ENCODE measurements at regions not wholly inside any gene's neighbourhood (a gene's known extent, or its start where the extent isn't known, plus 50 kb on each side); places are given as distances from the start of the nearest gene placed in this dataset.

DNA sequence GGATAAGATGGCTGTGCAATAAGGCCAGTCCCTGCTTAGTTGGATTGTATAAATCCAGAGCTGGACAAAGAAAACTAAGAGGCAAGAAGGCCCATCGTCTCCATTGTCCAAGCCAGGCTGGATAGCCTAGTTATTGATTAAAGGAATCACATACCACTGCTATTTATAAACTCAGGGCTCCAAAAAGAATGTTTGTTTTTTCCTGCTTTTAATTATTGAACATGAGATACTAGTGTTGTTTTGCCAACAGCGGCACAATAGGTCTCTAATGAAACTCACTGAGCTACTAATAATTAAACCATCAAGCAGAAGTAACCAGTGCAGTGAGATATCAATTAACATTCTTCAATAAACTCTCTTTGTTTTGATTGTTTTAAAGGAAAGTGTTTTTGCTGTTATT, 259.7 kb downstream of the INSC start:
- DNase-seq (ENCODE audit: low read depth in 4 of 4, low spot score in 3 of 4): peak in 1 of 4 donors; percentile 2

DNA sequence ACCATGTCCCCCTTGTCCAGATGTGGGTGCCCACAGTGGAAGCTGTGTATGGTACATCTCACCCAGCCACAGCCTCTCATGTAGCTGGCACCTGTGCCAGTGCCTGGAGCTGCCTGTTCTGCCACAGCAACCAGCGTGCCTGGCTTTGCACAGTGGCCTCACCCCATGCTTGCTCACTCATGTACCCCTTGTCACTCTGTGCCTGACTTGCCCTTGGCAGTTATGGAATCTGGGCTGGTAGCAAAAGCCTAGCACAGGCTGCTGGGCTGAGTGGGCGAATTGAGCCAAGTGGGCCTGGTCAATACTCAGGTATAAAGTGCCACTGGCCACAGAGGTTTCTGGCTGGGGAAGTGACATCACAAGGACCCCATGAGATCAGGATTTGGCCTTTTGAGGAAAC, 264.2 kb downstream of the INSC start:
- no peak for DNase-seq (ENCODE audit: low read depth in 4 of 4, low spot score in 3 of 4)

DNA sequence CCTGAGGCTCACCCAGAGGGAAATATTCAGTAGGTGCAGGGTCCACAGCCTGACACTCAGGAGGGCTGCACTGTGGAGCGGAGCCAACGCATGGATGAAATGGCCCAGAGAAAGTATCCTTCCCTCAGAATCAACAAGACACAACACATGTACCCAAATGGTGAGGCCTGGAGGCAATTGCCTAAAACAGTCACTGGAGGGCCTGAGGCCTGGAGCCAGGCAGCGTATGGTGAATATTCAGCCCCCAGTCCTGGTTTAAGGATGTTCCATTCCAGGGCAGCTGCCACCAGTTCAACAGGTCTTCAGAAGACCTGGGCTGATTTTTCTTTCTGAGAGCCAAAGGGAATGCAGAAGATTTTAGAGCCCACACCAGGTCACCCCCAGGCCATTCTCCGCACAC, 264.8 kb downstream of the INSC start:
- no peak for DNase-seq (ENCODE audit: low read depth in 4 of 4, low spot score in 3 of 4)

DNA sequence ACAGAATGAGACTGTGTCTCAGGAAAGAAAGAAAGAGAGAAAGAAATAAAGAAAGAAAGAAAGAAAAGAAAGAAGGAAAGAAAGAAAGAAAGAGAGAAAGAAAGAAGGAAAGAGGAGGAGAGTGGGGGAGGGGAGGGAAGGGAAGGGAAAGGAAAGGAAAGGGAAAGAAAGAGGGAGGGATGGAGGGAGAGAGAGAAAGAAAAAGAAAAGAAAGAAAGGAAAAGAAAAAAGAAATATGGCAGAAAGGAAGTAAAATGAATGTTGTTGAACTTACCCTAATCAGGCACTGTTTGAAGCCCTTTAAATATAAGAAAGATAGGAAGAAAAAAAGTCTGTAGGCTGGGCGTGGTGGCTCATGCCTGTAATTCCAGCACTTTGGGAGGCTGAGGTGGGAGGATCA, 276.1 kb downstream of the INSC start:
- no peak for DNase-seq (ENCODE audit: low read depth in 4 of 4, low spot score in 3 of 4)

DNA sequence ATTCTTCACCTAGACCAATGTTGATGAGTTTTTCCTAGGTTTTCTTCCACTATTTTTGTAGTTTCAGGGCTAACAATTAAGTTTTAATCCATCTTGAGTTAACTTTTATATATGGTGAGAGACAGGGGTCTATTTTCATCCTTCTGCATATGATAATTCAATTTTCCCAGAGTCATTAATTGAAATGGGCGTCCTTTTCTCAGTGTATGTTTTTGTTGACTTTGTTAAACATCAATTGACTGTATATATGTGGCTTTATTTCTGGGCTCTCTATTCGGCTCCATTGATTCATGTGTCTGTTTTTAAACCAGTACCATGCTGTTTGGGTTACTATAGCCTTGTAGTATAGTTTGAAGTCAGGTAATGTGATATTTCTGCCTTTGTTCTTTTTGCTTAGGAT, 282.1 kb downstream of the INSC start:
- DNase-seq (ENCODE audit: low read depth in 4 of 4, low spot score in 3 of 4): no peak

DNA sequence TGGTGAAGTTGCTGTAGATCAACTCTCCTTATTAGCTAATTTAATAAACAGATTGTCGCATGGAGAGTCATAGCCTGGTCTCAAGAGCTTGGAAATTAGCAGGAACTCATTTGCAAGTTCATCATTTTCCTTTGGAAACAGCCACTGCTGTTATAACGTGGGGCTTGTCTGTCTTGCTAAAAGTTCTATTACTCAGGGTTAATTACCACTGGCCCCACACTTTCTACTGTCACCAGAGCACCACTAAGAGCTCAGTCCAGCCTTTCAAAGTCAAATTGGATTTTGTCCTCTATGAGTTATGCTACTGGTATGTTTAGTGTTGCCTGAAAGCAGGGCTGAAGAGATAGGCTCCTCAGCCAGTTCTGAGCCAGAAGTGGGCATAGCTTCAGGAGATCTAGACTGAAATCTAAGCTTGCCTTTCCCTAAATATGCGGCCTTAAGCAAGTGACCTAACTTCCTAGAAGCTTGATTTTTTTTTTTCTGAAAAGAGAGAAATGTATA, 292.2 kb downstream of the INSC start:
- DNase-seq (ENCODE audit: low read depth in 4 of 4, low spot score in 3 of 4): no peak

DNA sequence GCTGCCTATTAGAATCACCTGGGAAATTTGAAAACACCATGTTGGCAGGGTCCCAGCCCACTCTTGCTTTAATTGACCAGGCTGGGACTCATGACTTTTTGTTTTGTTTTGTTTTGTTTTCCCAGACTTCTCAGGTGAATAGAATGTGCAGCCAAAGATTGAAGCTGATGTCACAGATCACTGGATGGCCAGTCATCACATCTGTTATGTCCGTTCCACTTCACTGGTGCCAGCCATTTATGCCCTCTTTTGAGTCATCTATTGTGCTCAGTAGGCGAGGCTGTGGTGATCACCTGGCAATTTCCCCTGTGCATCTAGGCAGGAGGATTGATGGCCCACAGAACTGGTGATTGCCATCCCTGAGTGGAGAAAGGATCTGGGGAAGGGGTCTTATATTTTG, 297.3 kb downstream of the INSC start:
- DNase-seq (ENCODE audit: low read depth in 4 of 4, low spot score in 3 of 4): no peak

DNA sequence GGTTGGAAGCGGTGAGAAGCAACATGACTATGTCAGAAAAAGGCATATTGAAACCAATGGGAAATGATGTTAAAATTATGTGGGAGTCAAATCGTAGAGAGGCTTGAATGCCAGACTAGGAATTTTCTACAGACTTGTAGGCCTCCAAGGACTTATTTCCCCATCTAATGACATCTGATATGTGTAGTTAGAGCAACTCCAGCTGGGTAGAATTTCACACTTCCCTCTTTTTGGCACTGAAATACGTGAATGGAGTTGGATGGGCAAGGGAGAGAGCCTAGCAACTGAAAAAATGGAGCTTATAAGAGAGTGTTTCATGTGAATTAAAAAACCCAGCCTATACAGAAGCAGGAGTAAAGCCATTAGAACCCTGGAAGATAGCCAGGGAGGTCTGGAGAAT, 304.2 kb downstream of the INSC start:
- no peak for DNase-seq (ENCODE audit: low read depth in 4 of 4, low spot score in 3 of 4)

DNA sequence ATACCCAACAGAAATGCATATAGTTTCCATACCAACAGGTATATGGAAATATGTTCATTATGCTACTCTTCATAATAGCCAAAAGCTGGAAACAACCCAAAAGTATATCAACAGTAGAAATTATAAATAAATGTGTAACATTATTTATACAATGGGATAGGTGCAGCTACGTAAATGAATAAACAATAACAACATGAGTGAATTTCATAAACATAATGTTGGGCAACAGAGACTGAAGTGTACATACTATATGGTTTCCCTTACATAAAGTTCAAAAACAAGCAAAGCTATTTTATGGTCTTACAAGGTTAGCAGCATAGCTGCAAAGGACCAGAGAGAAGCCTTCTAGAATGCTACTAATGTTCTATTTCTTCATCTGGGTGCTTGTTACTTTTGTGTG, 305.0 kb downstream of the INSC start:
- DNase-seq (ENCODE audit: low read depth in 4 of 4, low spot score in 3 of 4): no peak

DNA sequence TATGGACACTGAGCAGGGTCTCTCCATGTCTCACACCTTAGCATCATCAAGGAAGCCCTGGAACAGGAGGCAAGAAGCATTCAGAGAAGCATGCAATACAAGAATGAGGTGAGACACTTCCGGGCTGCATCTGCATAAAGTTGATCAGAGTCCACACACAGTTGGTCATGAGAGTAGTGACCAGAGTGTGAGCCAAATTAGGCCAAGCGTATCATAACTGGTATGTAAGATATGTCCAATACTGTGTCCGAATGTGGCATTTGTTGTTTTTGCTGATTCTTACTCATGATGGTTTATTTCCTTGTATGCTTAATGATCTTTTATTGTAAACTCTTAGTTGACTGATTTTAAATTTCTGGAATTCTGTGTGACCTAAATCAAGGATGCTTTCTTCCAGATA, 315.7 kb downstream of the INSC start:
- no peak for DNase-seq (ENCODE audit: low read depth in 4 of 4, low spot score in 3 of 4)

DNA sequence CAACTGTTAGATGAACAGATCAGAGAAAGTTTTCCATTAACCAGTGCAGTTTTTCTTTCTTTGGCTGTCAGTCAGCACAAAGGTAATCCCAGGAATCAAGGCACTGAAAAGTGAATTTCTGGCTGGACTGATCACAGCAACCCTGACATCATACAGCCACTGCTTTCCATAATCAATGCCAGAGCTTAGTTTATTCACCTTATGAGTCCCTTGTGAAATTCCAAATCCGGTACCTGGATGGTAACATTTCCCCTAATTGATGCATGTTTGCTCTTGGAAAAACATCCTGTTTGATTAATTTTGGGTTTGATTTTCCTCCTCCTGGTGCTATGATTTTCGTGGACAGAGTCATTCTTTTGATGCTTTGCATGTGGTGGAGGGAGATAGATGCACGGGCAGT, 319.8 kb downstream of the INSC start:
- no peak for DNase-seq (ENCODE audit: low read depth in 4 of 4, low spot score in 3 of 4)

DNA sequence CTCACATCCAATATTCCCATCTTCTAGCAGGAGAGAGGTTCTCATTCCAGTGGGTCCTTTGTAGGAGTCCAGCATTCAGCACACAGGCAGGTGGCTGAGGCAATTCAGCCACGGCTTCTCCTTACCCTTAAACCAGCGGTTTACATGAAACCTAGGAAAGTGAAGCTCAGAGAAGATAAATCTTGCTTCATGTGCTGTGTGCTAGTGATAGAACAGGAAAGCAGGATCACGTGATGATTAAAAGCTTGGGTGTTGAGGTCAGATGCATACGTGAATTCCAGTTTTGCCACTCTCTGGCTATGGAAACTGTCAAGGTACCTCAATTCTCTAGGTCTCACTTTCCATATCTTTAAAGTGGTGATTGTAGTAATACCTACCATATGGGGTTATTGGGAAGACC, 331.6 kb downstream of the INSC start:
- no peak for DNase-seq (ENCODE audit: low read depth in 4 of 4, low spot score in 3 of 4)

DNA sequence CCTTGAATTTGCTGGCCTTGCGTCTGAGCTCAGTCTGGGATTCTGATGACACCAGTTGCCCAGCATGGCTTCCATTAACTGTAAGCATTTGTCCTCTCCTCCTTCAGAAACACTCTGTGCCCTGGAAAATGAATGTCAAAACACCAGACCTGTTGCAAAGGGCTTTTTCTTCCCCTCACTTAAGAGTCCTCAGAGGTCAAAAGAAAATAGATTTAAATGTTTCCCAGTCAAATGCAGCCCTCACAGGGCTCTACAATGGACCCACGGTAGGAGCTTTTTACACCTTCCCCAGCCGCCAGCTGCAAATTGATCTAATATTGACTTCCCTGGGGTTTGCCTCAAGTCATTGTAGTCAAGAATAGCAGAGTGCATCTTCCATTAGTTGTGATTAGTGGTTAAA, 332.2 kb downstream of the INSC start:
- no peak for DNase-seq (ENCODE audit: low read depth in 4 of 4, low spot score in 3 of 4)

DNA sequence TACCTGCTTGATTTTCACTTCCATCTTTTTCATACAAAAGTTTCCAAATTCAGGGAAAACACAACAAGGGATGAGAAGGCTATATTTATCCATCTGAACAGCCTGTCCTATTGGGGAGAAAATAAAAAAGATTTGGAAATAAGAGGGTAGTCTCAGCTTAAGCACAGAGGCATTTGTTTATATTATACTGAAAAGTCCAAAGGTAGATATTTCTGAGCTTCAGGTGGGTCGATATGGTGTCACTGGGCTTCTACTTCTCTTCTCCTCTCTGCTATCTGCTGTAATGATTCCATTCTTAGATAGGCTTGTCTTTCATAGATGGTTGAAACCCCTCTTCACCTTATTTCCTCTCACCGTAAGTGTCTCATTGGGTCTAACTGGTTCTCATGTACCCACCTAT, 337.0 kb downstream of the INSC start:
- DNase-seq (ENCODE audit: low read depth in 4 of 4, low spot score in 3 of 4): no peak

DNA sequence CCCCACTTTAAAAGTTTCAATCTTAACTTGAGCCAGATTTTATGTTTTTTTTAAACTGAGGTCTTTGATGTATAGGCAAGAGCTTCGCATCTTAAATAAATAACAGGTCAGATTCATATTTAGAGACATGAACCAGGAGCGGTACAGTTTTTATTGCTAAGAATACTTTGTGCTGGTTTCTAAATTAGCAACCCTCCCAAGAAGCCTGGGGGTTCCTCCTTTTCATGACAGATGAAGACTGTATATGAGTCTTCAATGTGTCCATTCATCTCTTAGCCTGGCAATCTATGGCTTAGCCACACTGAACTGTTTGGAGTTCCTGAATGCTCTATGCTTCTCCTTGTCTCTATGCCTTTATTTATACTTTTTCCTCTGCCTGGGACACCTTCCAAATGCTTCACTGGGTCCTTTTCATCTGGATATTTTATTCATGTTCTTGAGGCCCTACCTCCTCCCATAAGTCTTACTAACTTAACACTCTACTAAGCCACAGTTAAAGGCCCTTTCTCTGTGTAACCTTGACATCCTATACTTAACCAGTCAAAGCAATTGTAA, 338.6 kb downstream of the INSC start:
- no peak for DNase-seq (ENCODE audit: low read depth in 4 of 4, low spot score in 3 of 4)

DNA sequence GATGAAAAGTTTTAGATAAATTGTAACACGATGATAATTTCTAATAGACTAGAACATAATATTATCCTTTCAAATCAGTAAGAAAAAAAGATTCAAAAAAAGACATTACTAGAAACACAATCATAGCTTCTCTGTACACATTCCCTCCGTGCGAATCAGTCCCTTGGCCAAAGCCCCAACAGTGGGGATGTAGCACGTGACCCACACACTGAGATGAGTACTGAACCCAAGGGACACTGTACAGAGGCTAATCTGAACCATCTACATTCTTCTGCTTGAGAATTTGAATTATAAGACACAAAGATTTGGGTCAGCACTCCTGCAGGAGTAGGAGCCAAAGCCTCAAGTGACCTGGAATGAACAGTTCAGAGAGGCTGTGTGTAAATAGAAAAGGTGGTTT, 353.7 kb downstream of the INSC start:
- DNase-seq (ENCODE audit: low read depth in 4 of 4, low spot score in 3 of 4): no peak

DNA sequence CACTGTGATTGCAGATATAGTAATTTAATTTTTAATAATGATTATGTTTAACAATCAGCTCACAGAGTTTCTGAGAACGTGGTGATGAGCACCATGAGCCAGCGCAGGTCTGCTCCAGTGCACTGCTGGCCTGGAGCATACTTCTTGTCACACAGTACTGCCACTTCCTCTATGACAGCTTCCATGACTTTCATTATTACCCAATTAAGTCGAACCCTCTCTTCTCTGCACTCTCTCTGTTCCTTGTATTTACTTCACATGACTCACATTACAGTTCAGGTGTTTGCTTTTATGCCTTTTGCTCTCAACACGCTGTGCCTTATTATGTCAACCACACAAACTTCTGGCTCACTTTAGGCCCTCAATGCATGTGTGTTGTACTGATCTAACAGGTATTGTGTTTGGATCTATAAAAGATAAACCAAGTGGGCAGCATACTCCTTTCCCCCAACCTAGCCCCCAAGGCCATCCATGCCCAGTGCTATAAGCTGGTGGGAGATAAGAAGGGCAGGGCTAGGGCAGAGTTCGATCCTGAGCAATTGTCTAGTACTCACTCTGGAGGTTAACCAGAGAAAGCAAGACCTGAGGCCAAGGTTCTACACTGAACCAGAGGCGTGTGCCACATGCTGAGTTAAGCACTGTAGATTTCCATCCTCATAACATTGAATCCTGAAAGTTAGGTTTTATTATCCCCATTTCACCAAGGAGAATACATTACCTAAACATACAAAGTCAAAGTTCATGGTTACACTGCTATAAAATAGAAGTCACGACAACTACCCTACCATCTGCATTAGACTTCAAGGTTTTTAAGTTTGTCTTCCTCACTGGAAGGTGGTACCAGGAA, 356.5 kb downstream of the INSC start:
- no peak for DNase-seq (ENCODE audit: low read depth in 4 of 4, low spot score in 3 of 4)

DNA sequence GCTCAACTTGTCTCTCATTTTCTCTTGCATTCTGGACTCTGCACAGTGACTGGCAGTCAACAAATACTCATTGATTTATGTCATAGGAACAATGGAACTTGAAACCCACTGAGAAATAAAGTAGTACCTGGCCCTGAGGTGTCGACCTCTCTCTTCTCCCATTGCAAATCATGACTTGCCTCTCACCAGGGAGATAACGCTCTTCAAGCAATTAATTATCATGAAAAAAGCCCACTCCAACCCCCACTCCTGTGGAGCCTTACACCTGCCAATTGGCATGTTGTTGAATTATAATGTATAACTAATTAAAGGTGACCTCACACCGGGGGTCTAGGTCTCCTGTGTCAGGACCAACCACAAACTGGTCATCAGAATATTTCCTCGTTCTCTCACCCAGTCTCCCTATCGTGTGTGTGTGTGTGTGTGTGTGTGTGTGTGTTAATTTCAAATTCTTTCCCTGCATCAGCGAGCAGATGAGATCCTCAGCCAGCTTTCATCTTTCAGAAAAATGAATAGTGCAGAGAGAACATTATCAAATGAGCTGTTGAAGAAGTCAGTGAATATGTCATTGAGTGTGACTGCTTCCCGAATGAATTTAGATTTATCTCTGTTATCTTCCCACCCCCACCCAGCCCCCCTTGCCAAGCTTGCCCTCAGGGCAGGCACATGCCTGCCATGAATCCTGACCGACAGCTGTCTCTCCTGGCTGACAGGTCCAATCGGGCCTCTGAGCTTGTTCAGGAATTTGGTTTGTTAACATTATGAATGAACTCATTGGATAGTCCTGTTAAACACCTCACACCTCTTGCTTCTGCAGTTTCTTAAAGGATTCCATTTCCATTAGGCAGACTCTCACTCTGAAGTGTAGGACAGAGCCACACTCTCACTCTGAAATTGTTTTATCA, 357.4 kb downstream of the INSC start:
- DNase-seq (ENCODE audit: low read depth in 4 of 4, low spot score in 3 of 4): no peak

DNA sequence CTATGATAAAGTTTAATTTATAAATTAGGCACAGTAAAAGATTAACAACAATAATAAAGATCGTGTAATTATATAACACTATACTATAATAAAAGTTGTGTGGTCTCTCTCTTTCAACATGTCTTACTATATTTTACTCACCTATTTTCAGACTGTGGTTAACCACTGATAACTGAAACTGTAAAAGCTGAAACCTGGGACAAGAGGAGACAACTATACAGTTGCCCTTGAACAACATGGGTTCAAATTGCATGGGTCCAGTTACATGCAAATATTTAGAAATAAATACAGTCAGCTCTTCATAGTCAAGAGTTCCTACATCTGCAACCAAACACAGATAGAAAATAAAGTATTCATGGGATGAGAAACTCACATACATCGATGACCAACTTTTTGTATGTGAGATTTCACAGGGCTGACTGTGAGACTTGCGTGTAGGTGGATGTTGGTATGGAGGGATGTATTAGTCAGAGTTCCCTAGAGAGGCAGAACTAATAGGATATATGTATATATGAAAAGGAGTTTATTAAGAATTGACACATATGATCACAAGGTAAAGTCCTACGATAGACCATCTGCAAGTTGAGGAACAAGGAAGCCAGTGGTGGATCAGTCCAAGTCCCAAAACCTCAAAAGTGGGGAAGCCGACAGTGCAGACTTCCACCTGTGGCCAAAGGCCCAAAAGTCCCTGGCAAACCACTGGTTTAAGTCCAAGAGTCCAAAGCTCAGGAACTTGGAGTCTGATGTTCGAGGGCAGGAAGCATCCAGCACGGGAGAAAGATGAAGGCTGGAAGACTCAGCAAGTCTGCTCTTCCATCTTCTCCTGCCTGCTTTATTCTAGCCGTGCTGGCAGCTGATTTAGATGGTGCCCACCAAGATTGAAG, 359.5 kb downstream of the INSC start:
- DNase-seq (ENCODE audit: low read depth in 4 of 4, low spot score in 3 of 4): no peak

DNA sequence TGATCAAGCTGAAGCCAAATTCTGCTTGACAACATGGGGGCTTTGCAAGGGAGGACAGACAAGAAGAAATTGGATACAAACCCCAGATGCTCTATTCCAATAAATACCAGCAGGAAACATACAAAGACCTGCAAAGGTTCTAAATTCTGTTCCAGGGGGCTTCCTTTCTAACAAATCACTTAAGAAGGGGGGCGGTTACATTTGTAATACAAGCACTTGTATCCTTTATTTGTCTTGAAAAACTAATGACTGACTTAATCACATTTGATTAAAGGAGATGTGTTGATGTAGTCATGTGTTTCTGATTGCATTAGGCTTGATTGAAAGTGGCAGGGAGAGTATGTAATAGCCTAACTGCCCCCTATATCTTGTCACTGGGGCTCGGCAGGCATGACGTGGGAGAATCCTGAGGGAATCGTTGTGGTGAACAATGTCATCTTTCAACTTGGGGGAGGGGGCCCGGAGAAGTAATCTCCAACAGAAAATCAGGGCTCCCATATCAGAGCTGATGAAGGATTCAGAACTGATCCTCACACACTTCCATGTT, 361.7 kb downstream of the INSC start:
- no peak for DNase-seq (ENCODE audit: low read depth in 4 of 4, low spot score in 3 of 4)

All from left renal pelvis (tissue), 4 donors.